Limb (tissue), 2 donors: ENCODE measurements at regions not wholly inside any gene's neighbourhood (a gene's known extent, or its start where the extent isn't known, plus 50 kb on each side); places are given as distances from the start of the nearest gene placed in this dataset.

Experiments used
- DNase-seq, 2 donors: peaks; one replicate each; pipeline ENCODE4 v3.0.0-alpha.2; 2016; ENCODE audit errors: extremely low spot score in 2 of 2

DNA sequence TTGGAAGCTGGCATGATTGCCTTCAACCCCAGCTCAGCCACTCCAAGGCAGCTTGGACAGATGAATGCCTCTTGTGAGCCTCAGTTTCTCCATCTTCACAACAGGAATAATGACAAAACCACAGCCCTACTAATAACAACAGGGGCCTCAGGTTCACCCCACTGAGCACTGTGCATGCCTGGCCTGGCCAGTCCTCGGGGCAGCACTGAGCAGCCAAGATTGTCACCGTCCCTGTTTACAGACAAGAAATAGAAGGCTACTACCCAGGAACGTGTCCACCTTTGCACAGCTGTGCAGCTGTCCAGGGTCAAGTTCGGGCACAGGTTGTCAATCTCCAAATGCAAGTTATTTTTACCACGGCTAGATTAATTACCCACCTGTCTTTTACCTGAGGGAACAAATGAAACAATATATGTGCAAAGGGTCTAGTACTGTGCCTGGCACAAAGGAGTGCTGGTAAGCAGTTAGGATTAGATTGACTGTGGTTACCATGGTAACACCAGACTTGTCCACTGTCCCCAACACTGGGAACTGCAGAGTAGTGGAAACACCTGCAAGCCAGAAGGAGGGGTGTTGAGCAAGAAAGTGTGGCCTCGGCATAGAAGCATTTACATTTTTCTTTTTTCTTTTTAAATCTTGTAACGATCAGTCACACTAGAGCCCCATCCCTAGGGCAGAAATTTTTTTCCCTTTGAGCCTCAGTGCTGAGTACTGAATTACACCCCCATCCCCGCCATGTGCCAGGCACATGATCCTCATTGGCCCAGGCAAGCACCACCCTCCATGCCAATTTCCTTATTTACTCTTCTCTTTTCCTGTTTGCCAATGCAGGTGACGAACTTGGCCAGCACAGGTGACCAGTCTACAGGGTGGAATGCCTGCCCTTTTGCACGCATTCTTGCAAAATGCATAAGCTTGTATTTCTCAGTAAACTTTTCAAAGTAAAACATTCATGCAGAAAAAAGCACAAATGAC is 66.3 kb upstream of the SLC6A6 start:
- DNase-seq, result no peak

DNA sequence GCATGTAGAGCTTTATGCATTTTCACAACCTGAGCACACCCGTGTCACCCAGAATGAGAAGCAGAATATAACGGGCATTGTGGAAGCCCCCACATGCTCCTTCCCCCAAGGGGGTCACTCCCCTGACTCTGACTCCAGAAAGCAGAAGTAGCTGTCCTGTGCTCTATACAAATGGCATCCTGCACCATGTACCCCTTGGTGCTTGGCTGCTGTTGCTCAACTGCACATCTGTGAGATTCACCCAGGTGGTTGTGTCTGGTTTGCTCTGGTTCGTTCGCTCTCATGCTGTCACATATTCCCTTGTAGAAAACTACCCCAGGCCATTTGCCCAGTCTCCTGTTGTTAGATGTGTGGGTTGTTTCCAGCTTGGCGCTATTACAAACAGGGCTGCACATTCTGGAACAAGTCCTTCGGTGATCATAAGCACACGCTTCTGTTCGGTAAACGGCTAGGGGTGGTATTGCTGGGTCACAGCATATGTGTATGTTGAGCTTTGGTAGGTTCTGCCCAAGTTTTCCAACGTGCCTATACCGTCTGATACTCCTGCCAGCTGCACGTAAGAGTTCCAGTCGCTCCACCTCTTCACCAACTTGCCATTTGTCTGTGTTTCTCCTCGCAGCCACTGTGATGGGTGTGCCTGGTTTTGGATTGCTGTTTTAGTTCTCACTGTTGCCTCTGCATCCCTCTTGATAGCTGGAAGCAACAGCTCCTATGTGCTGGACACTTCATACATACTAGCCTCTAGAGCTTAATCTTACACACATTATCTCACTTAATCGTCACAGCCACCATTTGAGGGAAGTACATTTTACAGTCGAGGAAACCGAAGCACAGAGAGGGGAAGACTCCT is 65.4 kb upstream of the SLC6A6 start:
- no peak for DNase-seq

DNA sequence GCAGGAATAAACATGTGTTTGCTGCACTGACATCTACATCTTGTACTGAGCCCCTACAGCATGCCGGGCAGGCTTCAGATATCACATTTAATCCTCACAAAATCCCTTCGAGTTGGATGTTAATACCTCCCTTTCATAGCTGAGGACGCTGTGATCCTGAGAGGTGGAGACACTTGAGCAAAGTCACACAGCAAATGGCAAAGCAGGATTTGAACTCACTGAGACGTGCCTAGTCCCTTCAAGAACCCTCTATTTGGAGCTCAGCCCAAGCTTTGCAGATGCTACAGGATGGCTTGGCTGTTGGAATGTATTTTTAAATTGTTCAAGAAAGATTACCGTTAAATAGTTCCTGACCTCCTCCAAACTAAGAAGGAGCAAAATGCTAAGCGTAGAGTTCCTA is 64.6 kb upstream of the SLC6A6 start:
- no peak for DNase-seq

DNA sequence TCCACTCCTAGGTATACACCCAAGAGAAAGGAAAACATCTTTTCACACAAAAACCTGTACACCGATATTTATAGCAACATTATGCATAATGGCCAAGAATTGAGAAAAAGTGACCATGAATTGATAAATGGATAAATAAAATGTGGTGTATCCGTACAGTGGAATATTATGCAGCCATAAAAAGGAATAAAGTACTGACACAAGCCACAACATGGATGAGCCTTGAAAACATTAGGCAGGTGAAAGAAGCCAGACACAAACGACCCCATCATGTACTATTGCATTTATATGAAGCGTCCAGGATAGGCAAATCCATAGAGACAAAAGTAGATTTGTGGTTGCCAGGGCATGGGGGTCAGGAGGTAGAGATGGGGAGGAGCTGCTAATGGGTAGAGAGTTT is 64.2 kb upstream of the SLC6A6 start:
- DNase-seq, result no peak

DNA sequence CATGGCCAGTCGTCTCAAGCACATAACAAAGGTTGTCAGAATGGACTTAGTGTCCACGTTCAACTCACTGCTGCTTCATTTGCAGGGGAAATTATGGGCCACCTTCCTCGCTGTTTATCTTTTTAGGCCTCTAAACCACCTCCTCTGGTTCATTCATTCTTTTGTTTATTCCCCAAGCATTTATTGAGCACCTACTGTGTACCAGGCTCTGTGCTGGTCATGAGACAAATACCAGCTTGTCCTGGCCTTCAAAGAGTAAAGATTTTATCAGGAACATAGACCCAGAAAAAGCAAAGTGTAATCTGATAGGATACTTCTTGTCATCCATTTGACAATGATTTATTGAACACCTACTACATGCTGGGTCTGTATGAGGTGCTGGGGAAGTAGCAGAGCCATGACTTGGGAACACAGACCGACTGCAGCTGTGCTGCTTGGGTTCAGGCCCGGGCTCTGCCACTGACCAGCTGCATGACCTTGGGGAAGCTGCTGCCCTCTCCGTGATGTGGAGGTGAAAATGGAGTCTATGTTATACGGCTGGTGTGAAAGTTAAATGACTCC is 63.4 kb upstream of the SLC6A6 start:
- no peak for DNase-seq

DNA sequence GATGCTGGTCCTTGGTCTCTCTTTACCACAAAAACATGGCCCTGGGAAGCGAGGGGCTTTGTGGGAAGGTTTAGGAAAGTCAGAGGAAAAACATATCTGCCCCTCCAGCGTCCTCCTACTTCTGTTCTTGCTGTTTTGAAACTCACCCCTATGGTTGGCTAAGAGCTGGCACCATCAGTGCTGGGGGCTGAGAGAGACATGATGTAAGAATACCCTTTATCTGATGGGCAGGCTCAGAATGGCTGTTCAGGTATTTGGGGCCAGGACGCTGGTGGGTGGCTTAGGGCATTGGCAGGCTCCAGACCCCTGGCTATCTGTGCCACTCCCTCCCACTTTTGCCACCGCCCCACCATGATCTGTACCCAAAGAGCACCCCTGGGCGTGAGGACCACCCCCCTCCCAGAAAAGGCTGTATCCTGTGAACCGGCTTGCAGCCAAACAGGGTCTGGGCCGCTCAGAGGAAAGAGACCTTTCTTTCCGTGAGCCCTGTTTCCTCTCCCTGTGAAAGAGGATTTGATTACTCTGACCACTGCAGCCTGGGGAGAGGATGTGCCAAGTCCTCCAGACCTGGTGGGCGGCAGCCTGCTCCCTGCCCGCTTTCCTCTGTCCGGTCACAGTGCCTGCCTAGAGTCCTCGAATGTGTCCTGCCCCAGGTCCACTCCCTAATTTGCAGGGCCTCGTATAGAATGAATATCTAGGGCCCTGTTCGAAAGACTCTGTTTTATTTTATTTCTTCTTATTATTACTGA is 61.3 kb upstream of the SLC6A6 start:
- DNase-seq, result no peak

DNA sequence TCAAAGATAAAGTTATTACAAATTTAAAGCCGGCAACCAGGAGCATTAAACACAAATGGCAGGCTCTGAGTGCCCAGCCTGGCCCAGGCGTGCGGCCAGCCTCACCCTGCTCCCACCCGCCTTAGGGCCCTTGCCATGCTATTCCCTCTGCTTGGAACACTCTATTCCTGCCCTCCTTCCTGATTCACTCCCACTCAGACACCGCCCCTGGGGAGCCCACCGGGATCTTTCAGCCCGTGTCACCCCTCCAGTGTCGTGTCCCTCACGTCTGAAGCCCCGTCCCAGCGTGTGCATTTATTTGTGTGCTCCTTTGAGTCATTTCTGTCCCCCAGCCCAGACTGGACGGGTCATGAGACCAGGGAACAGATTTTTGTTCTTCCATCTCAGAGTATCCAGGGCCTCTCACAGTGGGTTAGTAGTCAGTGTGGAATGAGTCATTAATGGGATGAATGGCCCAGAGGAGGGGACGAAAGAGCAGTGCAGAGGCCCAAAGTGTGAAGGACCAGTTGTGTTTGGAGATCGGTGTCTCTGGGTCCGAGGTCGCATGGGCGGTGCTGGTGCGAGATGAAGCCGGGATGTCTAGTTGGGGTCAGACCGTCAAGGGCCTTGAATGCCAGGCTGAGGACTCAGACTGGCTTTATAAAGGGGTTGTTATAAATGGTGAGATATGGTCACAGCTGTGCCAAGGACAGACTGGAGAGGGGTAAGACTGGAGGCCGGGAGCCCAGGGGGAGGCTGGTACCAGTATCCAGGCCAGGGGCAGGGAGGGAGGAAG is 58.9 kb upstream of the SLC6A6 start:
- DNase-seq, result no peak

DNA sequence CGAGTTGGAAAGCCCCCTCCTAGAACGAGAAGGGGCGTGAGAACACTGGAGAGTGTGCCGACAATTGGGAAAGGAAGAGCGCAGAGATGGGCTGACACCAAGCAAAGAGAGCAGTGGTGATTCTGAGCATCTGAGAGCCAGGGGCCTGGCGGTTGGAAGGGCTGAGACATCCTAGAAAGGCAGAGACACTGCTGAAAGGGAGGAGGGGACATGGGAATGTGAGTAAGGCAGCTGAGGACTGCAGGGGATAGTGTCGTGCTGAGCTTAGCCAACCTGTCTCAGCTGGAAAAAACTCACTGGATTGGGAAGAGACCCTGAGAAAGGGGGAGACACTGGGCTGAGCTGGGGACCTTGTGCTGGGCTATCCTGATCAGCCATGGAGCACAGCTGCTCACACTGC is 58.1 kb upstream of the SLC6A6 start:
- DNase-seq, result no peak

DNA sequence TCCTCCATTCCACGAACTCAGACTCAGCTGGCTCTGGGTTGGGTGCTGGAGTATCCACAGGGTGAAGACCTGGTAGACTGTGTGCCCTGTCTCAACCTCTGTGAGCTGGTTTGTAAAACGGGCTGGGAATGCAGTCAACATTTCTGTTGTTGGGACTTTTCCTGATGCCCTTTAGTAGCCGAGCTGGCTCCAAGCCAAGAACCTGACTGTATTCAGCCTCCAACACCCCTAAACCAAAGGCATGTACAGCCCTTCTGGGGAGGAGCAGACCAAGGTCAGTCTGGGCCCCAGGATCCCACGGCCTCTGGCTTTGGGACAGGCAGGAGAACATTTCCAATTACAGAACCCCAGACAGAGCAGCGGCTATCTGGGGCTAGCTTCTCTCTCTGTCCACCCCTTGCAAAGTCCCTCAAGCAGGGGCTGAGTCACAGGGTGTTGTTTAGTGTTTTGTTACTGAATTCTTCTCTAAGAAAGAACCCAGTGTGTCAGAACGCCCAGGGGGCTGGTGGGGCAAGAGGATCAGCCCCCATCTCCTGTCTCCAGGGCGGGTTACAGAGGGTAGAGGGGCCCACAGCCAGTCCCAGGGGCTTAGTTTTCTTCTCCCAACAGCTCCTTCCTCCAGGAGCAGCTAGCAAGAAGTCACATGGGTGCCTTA is 56.8 kb upstream of the SLC6A6 start:
- DNase-seq, result no peak

DNA sequence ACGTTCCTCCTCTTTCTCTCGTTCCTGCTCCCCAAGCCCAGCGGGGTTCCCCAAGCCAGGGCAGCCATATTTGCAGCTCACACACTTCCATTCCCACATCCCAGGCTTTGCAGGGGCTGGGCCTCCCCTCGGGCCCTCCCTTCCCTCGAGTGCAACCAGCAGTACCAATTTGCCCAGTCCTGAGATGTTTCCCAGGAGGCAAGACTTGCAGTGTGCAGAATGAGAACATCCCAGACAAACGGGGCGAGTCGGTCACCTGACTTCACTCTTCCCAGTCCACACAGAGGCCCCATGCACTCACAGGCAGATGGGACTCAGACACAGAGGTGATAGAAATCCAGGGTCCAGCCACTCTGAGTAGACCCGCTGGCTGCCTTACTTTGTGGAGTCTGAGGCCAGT is 56.2 kb upstream of the SLC6A6 start:
- no peak for DNase-seq

DNA sequence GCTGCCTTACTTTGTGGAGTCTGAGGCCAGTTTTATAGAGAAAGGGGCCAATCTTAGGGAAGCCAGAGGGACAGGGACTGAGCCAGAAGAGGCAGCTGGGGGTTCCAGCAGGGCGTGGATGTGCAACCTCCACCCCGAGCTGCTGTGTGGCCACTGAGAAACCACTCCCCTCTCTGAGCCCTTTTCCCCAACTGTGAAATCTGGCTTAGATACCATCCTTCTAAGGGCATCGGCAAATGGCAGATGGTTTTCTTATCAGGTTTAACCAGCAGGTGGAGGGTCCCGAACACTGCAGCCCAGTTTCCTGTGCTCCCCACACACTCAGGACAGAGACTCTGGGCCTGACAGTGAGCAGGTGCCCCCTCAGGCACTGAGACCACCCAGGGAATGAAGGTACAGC is 55.8 kb upstream of the SLC6A6 start:
- DNase-seq, result no peak

DNA sequence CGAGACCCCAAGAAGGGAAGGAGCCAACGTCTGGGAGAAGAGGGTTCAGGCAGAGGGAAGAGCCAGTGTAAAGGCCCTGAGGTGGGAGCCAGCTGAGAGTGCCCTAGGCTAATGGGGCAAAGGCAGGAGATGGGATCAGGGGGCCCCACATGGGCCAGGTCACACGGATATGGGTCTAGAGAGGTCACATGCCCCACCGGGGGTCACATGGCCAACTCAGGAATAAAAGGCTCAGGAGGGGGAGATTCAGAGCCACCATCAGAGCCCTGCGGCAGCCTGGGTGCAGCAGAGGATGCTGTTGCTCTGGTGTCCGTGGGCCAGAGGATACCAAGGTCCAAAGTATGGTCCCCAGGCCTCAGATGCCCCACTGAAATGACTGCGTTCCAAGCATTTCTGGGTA is 55.3 kb upstream of the SLC6A6 start:
- no peak for DNase-seq

DNA sequence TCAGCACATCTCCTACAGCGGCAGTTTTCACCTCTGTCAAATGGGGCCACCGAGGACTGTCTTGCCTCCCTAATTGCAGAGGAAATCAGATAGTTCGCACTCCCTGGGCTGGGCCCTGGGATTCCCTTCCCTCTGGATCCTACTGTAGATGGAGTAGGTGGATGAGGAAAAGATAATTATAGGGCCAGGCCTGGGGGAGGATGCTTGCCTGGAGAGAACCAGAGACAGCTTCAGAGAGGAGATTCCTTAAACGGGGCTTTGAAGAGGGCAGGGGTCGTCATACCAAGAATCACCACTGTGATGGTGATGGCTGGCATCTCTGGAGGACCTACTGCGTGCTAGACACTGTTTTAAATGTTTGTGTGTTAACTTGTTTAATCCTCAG is 50.8 kb upstream of the SLC6A6 start:
- DNase-seq, result no peak

DNA sequence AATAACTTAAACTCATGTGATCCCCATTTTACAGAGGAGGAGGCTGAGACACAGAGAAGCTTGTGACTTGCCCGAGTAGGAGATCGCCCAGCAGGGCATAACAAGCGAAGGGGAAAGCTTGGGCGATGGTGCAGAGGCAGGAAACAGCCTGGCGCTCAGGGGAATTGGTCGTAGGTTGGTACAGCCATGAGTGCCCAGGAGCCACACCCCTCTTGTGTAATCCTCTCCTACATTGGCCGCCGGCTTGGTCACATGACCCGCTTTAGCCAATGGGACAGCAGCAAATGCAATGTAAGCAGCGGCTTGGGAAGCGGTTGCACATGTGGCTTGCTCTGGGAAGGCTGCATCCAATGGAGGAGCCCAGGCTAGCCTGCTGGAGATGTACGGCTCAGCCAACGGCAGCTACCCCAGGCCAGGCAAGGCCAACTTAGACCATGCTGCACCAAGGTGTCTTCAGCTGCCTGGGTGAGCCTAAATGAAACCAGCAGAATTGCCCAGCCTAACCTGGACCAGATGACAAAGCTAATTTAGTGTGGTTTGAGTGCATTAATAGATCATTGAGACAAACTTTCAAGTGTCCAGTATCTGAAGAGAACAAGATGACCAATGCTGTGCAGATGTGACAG is 50.3 kb upstream of the SLC6A6 start:
- DNase-seq, result no peak
